T-helper 2 cell treated with Interferon-gamma antibody and Interleukin-4, amounts not matched to agents 5 μg/mL and 100 μg/mL, for 36 hours (primary cell): ENCODE measurements at regions not wholly inside any gene's neighbourhood (a gene's known extent, or its start where the extent isn't known, plus 50 kb on each side); places are given as distances from the start of the nearest gene placed in this dataset.

ENCODE experiments used
- DNase-seq: peaks from one replicate; pipeline ENCODE4 v3.0.0; 2021; ENCODE audit warnings: low spot score
- H3K27ac Mint-ChIP-seq: one replicate; pipeline ENCODE4 v1.8.0; 2021; ENCODE audit warnings: mild to moderate bottlenecking, mixed read lengths
- H3K27me3 Mint-ChIP-seq: one replicate; pipeline ENCODE4 v1.8.0; 2021; ENCODE audit warnings: low read depth, mixed read lengths
- H3K36me3 Mint-ChIP-seq: one replicate; pipeline ENCODE4 v1.8.0; 2021; ENCODE audit warnings: low read depth, mixed read lengths
- H3K4me1 Mint-ChIP-seq: one replicate; pipeline ENCODE4 v1.8.0; 2021; ENCODE audit warnings: low read depth, mixed read lengths
- H3K4me3 Mint-ChIP-seq: one replicate; pipeline ENCODE4 v1.8.0; 2022; ENCODE audit warnings: mild to moderate bottlenecking, moderate library complexity, mixed read lengths
- H3K9me3 Mint-ChIP-seq: one replicate; pipeline ENCODE4 v1.8.0; 2021; ENCODE audit warnings: mixed read lengths

DNA sequence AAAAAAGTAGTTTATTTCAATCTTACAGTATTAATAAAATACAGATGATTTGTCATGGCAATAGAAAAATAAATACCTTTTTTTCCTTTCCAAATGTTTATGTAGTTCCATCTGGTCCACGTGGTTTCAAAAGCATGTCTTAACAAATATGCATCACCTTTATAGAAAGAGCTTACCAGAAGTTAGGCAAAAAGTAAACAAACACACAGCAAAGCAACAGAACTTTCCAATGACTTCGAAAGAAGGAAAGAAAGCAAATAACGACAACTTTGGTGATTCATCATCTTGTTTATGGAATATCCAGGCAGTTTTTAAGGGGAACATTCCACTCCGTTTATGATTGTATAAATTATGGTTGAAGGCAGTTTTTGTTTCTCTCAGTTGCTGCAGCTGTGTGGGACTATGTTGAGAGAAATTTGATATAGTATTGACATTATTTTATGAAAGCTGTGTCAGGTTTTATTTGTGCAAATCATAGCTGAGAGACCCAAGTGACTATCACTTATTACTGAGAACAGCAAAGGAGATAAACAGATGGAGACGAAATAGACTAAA lies 203.1 kb downstream of the CDC14C start:
- Mint-ChIP-seq H3K36me3 (no peaks in the 10 kb centered on the region), H3K9me3 (peaks cover 9% of the 10 kb centered on the region), H3K4me1 (no peaks in the 10 kb centered on the region), H3K27ac (no peak overlapping the region), H3K4me3 (no peak overlapping the region), H3K27me3 (no peaks in the 10 kb centered on the region)
- no peak for DNase-seq

DNA sequence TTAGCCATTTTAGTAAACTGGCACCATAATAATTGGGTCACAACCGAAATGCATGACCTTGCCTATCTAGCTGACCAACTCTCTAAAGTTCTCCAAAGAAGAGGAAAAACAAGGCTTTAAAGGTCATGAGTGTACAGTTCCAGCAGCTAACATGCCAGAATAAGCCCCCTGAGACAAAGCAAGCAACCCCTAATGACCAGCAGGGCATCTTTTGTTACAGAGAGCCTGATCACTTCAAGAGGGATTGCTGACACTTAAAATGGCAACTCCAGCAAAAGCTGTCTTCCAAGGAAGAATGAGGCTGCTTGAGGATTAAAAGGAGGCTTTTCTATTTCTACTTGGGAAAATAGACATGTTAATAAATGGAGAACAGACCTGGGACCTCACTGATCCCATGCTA lies 213.6 kb downstream of the CDC14C start:
- no peak for DNase-seq
- H3K27ac Mint-ChIP-seq = no peak overlapping the region
- H3K4me1 Mint-ChIP-seq = no peaks in the 10 kb centered on the region
- peaks cover 2% of the 10 kb centered on the region for H3K9me3 Mint-ChIP-seq
- no peaks in the 10 kb centered on the region for H3K36me3 Mint-ChIP-seq
- H3K4me3 Mint-ChIP-seq = no peak overlapping the region
- no peaks in the 10 kb centered on the region for H3K27me3 Mint-ChIP-seq

DNA sequence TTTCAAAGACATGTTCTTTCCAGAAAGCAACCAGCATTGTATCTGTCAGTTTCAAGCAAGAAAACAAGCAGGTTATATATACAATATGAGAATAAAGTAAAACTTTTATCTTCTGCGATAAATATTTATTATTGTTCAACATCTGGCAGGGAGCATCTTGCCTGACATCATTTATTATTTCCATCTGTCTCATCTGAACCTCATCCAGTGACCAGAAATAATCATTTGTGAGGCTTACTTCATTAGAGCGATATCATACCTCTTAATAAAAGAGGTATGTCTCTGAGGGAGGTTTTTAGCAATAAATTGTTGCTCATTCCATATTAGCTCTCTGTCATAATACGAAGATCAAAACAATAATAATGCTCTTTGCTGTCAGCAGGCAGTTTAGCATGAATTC lies 226.1 kb downstream of the CDC14C start:
- H3K4me3 Mint-ChIP-seq = no peak overlapping the region
- no peak for DNase-seq
- H3K9me3 Mint-ChIP-seq = no peaks in the 10 kb centered on the region
- no peak overlapping the region for H3K27ac Mint-ChIP-seq
- H3K27me3 Mint-ChIP-seq = no peaks in the 10 kb centered on the region
- H3K4me1 Mint-ChIP-seq = no peaks in the 10 kb centered on the region
- no peaks in the 10 kb centered on the region for H3K36me3 Mint-ChIP-seq

DNA sequence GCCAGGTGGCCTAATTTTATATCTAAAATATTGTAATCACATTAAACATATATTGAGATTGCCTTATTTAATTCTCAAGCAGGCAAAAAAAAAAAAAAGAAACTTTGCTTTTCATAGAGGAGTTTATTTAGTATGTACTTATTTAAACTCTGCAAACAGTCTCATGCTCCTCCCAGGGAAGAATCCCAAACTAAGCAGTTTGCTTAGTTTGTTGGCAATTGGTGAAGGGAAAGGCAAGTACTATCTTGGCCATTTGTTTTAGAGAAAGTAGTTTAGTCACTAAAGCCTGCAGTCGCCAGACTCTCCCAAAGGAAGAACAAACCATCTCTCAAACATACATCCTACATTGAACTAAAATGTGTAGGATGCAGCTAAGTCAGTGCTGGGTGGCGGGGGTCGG lies 226.8 kb downstream of the CDC14C start:
- Mint-ChIP-seq H3K4me3 (no peak overlapping the region), H3K4me1 (no peaks in the 10 kb centered on the region), H3K27me3 (no peaks in the 10 kb centered on the region), H3K27ac (no peak overlapping the region), H3K9me3 (no peaks in the 10 kb centered on the region), H3K36me3 (no peaks in the 10 kb centered on the region)
- no peak for DNase-seq

DNA sequence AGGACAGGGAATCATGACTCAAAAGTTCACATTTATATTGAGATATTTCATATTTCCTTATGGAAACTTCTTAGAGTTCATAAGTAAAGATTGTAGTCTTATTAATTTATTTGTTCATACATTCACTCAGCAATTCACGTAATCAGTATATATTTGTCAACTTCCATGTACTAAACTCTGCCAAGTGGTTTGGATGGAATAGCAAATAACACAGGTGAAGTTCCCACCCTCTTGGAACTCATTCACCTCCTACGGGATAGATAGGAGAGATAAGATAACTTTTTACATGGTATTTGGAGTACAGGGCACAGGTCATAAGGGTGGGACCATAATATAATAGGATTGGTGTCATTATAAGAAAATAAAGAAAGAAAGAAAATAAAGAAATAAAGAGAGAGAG lies 234.0 kb downstream of the CDC14C start:
- H3K36me3 Mint-ChIP-seq = no peaks in the 10 kb centered on the region
- no peaks in the 10 kb centered on the region for H3K27me3 Mint-ChIP-seq
- DNase-seq = no peak
- H3K9me3 Mint-ChIP-seq = no peaks in the 10 kb centered on the region
- no peak overlapping the region for H3K4me3 Mint-ChIP-seq
- no peak overlapping the region for H3K27ac Mint-ChIP-seq
- no peaks in the 10 kb centered on the region for H3K4me1 Mint-ChIP-seq

DNA sequence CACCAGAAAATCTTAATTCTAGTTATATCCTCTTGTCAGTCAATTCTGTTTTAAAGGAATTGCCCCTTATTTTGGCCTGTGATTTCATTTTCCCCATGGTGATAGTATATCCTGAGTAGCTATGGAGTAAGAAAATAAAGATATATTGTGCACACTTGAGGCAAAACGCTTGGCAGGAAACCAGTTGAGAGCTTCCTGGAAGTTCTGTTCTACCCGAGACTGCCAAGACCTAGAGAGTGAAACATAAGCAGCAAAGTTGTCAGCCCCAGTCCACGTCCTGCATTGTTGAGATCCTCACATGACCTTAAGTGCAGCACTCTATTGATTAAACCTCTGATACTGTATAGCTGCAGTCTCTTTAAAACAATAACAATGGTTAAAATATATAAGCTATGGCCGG lies 235.2 kb downstream of the CDC14C start:
- no peaks in the 10 kb centered on the region for H3K4me1 Mint-ChIP-seq
- H3K27me3 Mint-ChIP-seq = no peaks in the 10 kb centered on the region
- no peaks in the 10 kb centered on the region for H3K9me3 Mint-ChIP-seq
- DNase-seq = no peak
- no peak overlapping the region for H3K4me3 Mint-ChIP-seq
- no peaks in the 10 kb centered on the region for H3K36me3 Mint-ChIP-seq
- no peak overlapping the region for H3K27ac Mint-ChIP-seq

DNA sequence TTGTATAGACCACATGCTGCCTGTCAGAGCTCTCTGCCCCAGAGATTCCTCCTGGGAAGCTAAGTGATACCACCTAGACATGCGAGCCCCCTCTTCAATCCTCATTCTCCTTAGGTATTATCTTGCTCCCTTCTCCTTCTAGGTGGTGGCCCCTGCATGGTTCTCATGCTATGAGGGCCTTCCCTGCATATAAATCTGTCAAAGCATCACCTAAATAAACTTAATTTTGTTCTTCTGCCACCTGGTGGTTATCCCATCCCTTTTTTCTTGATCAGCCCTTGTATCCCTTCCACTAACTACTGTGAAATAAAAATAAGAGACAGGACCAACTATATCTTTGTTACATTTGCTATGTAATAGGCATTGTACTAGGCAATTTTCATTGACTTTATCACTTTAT lies 242.1 kb downstream of the CDC14C start:
- no peaks in the 10 kb centered on the region for H3K36me3 Mint-ChIP-seq
- no peaks in the 10 kb centered on the region for H3K4me1 Mint-ChIP-seq
- H3K4me3 Mint-ChIP-seq = no peak overlapping the region
- H3K27me3 Mint-ChIP-seq = no peaks in the 10 kb centered on the region
- no peaks in the 10 kb centered on the region for H3K9me3 Mint-ChIP-seq
- no peak overlapping the region for H3K27ac Mint-ChIP-seq
- no peak for DNase-seq

DNA sequence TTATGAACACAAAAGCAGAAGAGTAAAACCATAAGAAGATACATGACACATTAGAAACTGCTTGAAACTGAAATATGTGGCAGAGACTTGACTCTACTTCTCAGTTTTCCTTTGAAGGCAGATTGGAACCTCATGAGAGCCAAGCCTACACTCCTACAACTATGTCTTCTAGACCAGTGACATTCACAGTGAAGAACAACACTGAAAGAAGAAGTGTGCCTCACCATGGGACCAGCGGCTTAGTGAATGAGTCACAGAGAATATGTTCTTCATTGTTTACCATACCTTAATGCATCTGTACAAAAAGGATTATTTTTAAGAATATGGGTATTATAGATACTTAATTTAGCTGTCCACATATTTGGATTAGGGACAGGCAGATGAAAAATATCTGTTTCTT lies 248.3 kb downstream of the CDC14C start:
- Mint-ChIP-seq H3K27ac (no peak overlapping the region), H3K27me3 (no peaks in the 10 kb centered on the region), H3K9me3 (no peaks in the 10 kb centered on the region)

DNA sequence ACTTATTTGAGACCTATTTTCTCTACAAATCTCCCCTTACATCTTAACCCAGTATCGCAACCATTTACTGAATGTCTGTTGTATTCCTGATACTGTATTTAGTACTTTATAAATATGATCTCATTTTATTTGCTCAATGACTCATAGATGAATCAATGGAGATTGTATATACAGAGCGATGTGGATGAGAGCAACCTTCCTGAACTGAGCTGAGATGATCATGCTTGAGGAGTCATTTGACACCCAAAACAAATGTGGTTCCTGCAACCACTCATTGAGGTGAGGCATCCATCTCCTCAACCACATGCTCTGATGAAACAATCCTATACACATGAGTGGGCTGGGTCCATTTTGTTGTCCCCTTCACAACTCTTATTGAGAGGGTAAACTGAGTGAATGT lies 250.0 kb downstream of the CDC14C start:
- H3K27me3 Mint-ChIP-seq = no peaks in the 10 kb centered on the region
- H3K4me1 Mint-ChIP-seq = no peaks in the 10 kb centered on the region
- no peak overlapping the region for H3K4me3 Mint-ChIP-seq
- no peaks in the 10 kb centered on the region for H3K9me3 Mint-ChIP-seq
- no peak for DNase-seq
- H3K27ac Mint-ChIP-seq = no peak overlapping the region
- H3K36me3 Mint-ChIP-seq = no peaks in the 10 kb centered on the region

More for the DNA sequence above, 248.3 kb downstream of the CDC14C start:
- Mint-ChIP-seq H3K36me3 (no peaks in the 10 kb centered on the region), H3K4me1 (no peaks in the 10 kb centered on the region), H3K4me3 (no peak overlapping the region)
- no peak for DNase-seq

DNA sequence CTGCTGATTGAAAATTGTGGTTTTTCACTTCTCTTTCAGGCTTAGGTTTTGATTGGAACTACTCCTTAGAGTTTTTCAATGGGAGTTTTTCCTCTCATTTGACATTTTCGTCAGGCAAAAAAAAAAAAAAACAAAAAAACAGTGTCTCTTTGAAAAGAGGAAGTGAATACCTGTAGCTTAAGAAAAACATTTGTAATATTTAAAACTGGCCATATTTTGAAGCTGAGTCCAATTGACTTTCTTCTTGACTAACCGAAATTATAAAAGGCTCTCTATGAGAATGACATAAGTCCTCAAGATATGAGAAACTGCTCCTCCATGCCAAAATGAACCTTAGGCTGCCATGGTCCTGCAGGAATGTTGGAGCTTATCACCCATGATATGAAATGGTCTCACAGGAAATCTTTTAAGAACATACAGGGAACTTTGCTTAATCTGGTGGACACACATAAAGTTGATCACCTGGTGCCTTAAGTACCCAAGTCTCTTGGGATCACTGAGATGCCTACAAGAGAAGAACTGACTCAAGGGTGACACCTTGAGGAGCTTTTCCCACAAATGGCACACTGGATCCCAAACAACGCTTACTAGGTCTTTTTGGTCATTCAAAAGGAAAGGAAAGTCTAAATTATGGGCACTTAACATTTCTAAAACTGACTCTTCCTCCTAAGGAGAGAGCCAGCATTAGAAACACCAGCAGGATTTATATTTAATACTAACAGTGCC lies 263.4 kb downstream of the CDC14C start:
- Mint-ChIP-seq H3K4me3 (no peak overlapping the region), H3K27ac (no peak overlapping the region), H3K4me1 (no peaks in the 10 kb centered on the region), H3K36me3 (no peaks in the 10 kb centered on the region), H3K9me3 (no peaks in the 10 kb centered on the region), H3K27me3 (no peaks in the 10 kb centered on the region)
- no peak for DNase-seq

DNA sequence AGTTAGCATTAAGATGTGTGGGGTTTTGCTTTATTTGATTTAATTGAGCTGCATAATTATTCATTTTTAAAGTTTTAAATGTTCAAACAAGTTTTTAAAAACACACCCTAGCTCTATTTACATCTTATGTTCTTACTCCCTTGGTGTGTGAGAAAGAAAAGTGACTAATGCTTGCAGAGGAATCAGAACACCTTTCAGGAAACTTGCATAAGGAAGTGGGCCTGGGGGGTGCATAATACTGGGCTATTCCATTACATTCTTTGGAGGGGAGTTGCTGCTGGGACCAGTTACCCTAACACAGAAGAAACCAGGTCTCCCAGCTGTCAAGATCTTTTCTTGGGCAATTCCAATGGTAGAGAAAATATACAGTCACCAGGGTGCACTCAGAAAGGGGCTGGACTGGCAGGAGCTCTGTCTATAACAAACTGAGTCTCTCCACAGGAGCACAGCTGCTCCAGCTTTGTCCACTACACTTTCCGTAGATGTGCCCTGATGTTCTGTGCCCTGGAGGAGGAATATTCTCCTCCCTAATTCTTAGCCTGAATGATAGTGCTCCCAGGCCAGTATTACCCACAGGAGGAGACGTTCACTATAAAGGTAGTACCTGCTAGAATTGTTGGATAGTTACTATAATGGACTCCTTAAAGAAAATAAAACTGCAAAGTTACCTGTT lies 304.2 kb downstream of the CDC14C start:
- no peak for DNase-seq
- no peak overlapping the region for H3K27ac Mint-ChIP-seq
- H3K9me3 Mint-ChIP-seq = no peaks in the 10 kb centered on the region
- H3K4me3 Mint-ChIP-seq = no peak overlapping the region
- H3K27me3 Mint-ChIP-seq = no peaks in the 10 kb centered on the region
- no peaks in the 10 kb centered on the region for H3K36me3 Mint-ChIP-seq
- no peaks in the 10 kb centered on the region for H3K4me1 Mint-ChIP-seq

DNA sequence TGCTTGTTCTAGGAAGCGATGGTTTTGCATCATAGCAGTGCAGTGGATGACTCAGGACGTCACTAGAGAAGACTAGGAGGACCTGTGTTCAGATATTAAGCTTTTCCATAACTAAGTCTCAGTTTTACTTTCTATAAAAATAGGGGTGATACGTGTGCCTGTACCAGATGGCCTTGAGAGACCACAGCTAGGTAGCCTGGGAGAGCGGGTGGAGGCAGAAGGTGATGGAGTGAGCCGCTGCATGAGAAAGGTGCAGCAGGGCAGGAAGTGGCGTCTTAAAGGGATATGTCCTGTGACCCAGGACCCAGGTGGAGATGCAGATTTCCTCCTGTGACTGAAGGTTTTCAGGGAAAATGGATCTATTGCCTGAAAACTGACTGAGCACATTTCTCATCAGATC lies 304.9 kb downstream of the CDC14C start:
- H3K27me3 Mint-ChIP-seq = no peaks in the 10 kb centered on the region
- no peaks in the 10 kb centered on the region for H3K9me3 Mint-ChIP-seq
- H3K27ac Mint-ChIP-seq = no peak overlapping the region
- no peak for DNase-seq
- no peak overlapping the region for H3K4me3 Mint-ChIP-seq
- no peaks in the 10 kb centered on the region for H3K4me1 Mint-ChIP-seq
- no peaks in the 10 kb centered on the region for H3K36me3 Mint-ChIP-seq

DNA sequence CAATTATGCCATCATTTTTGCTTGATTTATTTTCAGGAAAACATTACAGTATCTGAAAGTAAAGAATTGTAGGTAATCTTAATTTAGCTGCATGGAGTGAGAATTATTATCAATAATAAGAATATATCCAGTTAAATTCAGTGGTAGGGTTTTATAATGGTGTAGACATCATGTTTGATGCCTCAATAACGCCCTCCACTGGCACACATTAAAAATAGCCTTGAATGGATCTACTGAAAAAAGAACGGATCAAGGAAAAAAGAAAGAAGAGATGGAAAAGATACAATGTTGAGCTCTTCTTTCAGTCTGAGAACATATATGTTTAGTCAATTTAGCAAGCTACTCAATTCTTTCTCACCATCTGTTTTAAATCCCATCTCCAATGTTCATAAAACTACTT lies 319.2 kb downstream of the CDC14C start:
- Mint-ChIP-seq H3K27me3 (no peaks in the 10 kb centered on the region), H3K4me1 (no peaks in the 10 kb centered on the region), H3K4me3 (no peak overlapping the region), H3K9me3 (peaks cover 6% of the 10 kb centered on the region), H3K27ac (no peak overlapping the region), H3K36me3 (no peaks in the 10 kb centered on the region)
- no peak for DNase-seq

DNA sequence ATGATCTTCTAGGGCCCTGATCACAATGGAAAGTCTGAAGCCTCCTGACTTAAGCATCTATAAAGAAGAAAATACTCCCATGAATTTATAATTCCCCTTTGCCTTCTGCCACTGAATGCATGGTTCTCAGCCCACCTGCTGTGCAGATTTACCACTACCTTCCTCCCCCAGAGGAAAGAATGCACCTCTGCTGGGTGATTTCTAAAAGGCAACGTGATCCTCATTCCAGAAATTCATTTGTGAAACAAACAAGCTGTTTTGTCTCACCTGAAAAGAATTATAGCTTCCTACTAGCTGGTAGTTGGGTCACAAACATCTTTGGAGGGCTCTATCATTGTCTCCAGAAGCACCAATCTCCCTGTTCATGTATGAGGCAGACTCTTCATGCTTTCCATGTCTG lies 320.2 kb downstream of the CDC14C start:
- Mint-ChIP-seq H3K36me3 (no peaks in the 10 kb centered on the region), H3K9me3 (peaks cover 4% of the 10 kb centered on the region), H3K4me3 (no peak overlapping the region)

More for the DNA sequence above, 320.2 kb downstream of the CDC14C start:
- H3K27me3 Mint-ChIP-seq = no peaks in the 10 kb centered on the region
- H3K27ac Mint-ChIP-seq = no peak overlapping the region
- no peak for DNase-seq
- H3K4me1 Mint-ChIP-seq = no peaks in the 10 kb centered on the region
